Stimulated activated CD8-positive, alpha-beta memory T cell treated with anti-CD3 and anti-CD28 coated beads, Interleukin-15, amount 100 ng/mL, for 24 hours (primary cell): ENCODE measurements at regions not wholly inside any gene's neighbourhood (a gene's known extent, or its start where the extent isn't known, plus 50 kb on each side); places are given as distances from the start of the nearest gene placed in this dataset.

Experiments
- DNase-seq: peaks from one replicate; pipeline ENCODE4 v3.0.0-alpha.2; 2020; ENCODE audit warnings: low read depth

- DNase-seq = no peak
Measured at GRCh38 chr10:29856295-29856694, 203.1 kb downstream of the JCAD start.

DNA sequence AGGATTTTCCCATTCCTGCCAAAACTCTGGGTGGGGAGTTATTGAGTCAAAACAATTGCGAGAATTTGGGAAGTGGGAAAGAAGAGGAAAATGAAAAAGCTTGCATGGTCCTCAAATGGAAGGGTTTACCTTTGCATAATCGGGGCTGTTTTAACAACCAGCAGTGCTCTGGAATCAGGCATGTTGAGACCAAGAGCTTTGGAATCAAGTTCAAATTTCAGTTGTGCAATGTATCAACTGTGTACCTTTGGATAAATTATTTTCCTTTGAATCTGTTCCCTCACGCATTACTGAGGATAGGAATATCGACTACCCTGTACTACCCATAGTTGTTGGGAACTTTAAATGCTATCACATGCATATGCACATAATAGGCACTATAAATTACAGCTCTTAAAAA, 205.5 kb downstream of the JCAD start:
- DNase-seq = no peak

DNA sequence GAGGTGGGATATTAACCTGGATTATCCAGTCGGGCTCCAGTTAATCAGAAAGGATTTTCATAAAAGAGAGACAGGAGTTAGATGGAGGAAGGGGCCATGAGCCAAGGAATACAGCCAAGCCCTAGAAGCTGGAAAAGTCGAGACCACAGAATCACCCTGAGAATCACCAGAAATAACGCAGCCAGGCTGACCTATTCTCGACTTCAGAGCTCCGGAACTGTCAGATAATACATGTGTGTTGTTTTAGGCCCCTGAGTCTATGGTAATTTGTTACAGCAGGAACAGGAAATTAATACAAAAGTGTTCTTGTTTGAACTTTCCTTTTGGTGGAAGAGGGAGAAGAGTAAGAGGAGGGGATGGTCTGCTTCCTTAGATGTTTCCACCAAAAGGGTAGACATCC, 208.1 kb downstream of the JCAD start:
- DNase-seq = no peak

- no peak for DNase-seq
Measured at GRCh38 chr10:29850371-29850770, 209.0 kb downstream of the JCAD start.

GRCh38 chr10:29849886-29850285, 209.5 kb downstream of the JCAD start:
- no peak for DNase-seq

GRCh38 chr10:29849126-29849833, 210.1 kb downstream of the JCAD start:
- no peak for DNase-seq

GRCh38 chr10:29846881-29847280, 212.1 kb upstream of the SVIL start:
- no peak for DNase-seq

- DNase-seq = no peak
Measured at GRCh38 chr10:29845166-29845565, 210.4 kb upstream of the SVIL start.

GRCh38 chr10:29843143-29843542, 208.4 kb upstream of the SVIL start:
- no peak for DNase-seq

DNA sequence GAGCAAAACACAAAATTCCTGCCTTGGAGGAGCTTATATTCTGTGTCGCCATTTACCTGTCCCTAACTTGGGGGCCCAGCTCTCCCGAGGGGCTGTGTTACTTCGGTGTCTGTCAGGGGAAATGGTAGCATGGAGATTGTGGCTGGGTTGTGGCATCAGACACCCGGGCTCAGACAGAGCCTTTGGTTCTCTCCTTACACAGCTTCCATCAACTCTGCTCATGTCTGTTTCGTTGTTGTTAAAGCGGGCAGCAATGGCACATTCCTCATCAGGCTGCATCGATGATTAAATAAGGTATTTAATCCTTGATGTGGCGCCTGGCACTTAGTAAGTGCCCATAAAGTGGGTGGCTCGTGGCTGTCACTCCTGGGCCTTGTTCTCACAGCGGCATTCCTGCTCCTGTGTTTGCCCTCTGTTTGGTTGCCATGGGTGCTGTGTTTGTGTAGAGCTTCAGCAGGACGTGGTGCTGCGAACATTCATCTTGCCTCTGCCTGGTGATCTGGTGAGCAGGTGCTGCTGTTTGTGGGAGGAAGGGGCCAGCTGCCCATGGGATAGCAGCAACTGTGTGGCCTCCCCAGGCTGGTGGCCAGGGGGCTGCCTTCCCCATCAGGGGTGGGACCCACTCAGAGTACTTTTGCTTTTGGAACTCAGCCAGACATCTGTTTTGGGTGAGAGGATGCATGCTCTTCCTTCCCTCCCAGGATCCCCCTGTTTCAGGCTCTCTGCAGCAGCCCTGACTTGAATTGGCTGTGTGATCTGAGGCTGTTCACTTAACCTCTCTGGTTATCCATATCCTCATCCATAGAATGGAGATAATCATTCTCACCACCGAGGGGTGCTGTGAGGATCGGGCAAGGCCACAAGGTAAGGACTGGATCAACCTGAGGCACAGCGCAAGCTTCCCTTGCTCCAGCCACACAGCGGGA, 207.2 kb upstream of the SVIL start:
- no peak for DNase-seq

DNA sequence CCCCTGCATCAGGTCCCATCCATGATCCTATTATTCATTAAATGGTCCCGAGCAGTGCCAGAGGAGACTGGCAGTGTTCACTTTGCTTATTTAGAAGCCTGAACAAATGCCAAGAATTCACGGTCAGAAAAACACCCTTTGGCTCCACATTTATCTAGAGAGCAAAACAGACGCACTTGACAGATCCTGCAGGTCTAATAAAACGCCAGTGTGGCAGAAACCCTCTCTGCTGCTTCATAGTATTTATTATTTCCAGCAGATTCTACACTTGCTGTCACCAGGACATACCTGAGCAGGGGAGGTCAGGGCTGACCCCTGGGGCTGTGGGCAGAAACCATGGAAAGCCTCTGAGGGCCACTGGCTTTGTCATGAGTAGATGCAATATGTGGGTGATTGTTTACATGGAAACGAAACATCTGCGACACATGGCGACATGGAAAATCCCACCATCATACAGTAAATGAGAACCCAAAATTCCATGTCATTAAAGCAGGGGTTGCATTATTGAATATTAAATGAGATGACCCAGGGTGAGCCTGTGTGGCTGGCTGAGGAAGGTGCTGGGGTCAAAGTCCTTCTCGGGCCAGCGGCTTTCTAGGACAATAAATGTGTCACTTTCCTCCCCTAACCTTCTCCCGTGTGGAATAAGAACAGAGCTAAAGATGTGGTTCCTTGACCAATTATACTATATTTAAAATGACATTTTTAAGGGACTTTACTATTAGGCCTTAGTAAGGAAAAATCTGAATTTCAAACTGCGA, 205.9 kb upstream of the SVIL start:
- no peak for DNase-seq

DNA sequence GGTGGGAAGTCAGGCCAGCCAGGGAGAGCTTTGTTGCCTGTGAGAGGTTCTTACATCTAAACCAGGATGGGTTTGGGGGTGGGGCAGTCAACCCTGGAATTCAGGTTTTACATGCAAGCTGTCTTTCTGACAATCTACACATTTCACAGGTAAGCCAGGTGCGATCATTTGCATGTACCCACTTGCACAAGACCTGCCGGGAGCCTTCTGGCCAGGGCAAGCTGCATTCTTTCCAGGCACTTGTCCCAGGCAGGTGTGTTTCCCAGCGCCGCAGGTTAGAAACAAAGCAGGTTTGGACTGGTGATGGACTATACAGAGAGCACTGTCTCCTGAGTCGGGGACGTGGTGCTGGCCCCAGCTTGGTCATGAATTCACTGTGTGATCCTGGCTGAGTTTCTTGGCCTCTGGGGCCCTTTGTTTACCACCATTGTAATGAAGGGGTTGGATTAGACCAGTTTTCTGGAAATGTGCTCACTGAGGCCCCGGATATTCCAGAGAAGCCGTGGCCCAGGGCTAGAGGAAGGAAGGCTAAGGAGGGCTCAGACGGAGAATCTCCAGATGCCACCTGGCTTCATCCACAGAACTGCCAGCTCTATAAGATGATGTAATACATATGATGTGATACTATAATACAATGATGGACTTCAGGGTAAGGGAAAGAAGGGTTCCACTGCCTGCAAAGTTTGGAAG, 205.2 kb upstream of the SVIL start:
- no peak for DNase-seq

DNA sequence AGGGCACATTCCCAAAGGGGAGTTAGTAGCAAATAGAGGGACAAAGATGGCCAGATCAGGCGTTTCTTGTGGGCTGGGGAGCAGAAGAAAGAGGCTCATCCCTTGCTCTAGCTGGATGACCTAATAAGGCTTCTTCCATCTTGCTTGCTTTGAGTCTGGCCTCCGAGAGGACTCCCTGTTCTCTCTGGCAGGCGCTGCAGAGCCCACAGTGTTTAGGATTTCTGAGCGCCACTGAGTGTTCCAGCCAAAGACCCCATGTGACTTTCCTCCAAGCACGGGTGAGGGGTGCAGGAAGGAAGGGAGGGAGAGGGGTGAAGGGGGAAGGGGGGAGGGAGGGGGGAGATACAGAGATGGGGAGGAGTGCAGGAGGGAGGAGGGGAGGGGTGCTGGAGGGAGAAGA, 203.8 kb upstream of the SVIL start:
- DNase-seq = no peak

- DNase-seq = no peak
Measured at GRCh38 chr10:29837586-29837985, 202.8 kb upstream of the SVIL start.

DNA sequence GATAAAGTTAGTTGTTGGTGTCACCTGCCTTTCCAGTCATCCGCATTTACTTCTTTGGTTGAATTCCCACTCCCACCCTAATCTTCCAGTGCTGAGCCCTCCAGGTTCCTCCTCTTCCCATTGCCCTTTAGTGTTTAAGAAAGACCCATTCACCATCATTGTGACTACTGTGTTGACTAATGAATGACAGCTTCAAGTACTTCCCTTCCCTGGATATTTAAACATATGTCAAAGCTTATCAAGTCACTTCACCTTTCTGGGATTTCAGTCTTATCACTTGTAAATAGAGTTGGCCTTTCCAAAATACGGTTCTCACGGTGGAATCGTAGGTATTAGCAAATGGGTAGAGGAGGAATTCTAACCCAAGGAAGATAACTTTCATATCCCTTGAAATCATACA, 201.6 kb upstream of the SVIL start:
- DNase-seq = no peak

GRCh38 chr10:29835055-29835454, 200.3 kb upstream of the SVIL start:
- DNase-seq = no peak

- no peak for DNase-seq
Measured at GRCh38 chr10:29830531-29831512, 196.1 kb upstream of the SVIL start.

- no peak for DNase-seq
Measured at GRCh38 chr10:29829776-29830175, 195.0 kb upstream of the SVIL start.

DNA sequence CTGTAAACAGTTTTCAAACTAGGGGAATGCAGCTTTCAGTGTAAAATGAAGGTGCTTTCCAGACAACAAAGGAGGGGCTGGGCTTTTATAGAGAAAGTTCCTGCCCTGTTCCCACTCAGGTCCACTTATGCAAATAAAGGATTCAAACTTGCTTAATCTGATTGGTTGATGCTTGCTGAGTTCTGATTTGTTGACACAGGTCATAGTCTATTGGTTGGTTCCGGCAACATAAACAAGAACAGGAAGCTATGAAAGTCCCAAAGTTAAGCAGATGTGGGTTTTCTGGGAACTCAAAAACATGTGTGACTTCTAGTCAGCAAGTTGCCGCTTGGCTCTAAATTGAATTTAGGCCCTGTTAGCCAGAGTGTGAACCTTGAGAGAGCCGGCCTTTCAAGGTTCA, 194.2 kb upstream of the SVIL start:
- no peak for DNase-seq

- no peak for DNase-seq
Measured at GRCh38 chr10:29828440-29828894, 193.7 kb upstream of the SVIL start.

DNA sequence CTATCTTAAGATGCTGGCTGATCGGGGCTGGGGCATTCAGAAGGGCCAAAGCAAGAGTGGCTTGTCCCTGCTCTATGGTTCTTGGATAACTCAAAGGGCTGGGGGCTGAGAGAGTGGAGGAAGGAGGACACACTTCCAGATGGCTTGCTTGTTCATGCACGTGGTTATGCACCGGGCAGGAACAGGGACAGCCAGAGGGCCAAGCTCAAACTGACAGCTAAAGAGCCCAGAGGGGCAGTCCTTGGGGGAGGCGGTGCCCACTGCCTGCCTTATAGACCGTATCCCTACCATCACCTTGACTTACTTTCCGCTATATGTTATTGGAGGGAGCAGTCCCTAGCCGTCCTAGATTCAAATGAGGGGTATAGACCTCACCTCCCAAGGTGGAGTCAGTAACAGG, 192.7 kb upstream of the SVIL start:
- DNase-seq = no peak
